ENCODE measurements at regions not wholly inside any gene's neighbourhood (a gene's known extent, or its start where the extent isn't known, plus 50 kb on each side); places are given as distances from the start of the nearest gene placed in this dataset.

DNA sequence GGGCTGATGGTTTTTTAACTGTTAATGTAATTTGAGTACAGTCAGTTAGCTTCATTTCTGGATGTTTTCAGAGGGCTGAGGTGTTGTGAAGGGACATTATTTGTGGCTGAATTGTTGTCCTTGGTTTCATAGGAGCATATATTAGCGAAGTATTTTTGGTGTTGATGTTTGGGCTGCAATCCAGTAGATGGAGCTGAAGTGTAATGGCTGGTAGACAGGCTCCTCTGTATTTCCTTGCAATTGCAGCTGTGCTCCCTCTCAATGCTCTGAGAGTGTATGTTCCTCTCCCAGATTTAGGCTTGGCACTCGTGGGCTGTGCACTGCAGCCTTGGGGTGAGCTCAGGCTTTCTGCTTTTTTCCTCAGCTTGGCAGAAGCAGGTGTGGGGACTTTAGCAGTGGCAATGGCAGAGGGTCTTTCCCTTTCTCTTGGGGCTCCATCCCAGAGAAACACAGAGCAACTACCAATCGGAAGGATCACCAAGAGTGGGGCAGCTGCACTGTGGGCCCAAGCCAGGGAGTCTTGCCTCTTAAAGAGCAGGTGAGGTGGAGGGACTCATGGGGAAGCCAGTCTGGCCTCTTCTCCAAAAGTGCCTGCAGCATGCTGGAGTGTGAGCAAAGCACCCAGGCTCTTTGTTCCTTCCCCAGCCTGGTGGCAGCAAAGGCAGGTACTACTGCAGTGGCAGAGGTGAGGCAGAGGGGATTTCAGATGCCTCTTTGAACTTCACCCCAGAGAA is 544.4 kb downstream of the SH2D4B start:
- Mint-ChIP-seq H3K27me3 (ENCODE audit: low read depth in 3 of 3) (peaks cover 0 to 2% (median 1%) of the 10 kb centered on the region in 3 donors), H3K4me1 (no peaks in the 10 kb centered on the region), H3K9me3 (peaks cover 0 to 5% (median 0%) of the 10 kb centered on the region in 7 donors), H3K36me3 (no peaks in the 10 kb centered on the region), H3K4me3 (no peak overlapping the region), H3K27ac (no peak overlapping the region)
- Histone ChIP-seq H3K9ac (ENCODE audit: insufficient read depth, low read length, poor library complexity, severe bottlenecking) (no peak overlapping the region), H2AFZ (ENCODE audit: insufficient read depth, low read depth, low read length, poor library complexity, severe bottlenecking) (no peak overlapping the region), H3K79me2 (ENCODE audit: insufficient read depth, low read length) (no peaks in the 10 kb centered on the region), H3K4me2 (replicated peaks; ENCODE audit: extremely low read depth, low read length, poor library complexity, severe bottlenecking) (no peak overlapping the region), H3K9me3 (replicated peaks in 1 of 2; ENCODE audit: control insufficient read depth in 1 of 2, insufficient read depth in 1 of 2, low read length in 2 of 2) (no peaks in the 10 kb centered on the region), H4K20me1 (ENCODE audit: insufficient read depth, low read length) (no peaks in the 10 kb centered on the region), H3K36me3 (replicated peaks in 1 of 2; ENCODE audit: control insufficient read depth in 1 of 2, insufficient read depth in 2 of 2, low read length in 2 of 2) (no peaks in the 10 kb centered on the region), H3K27ac (ENCODE audit: low read depth in 1 of 2, low read length in 2 of 2) (no peak overlapping the region), H3K4me3 (replicated peaks in 1 of 3; ENCODE audit: low read depth in 2 of 3, low read length in 3 of 3) (no peak overlapping the region), H3K4me1 (ENCODE audit: control insufficient read depth in 1 of 2, insufficient read depth in 2 of 2, low read length in 2 of 2) (no peaks in the 10 kb centered on the region), H3K27me3 (ENCODE audit: control insufficient read depth in 2 of 2, insufficient read depth in 2 of 2, low read length in 2 of 2) (no peaks in the 10 kb centered on the region)
- TF ChIP-seq, protein P1, sequence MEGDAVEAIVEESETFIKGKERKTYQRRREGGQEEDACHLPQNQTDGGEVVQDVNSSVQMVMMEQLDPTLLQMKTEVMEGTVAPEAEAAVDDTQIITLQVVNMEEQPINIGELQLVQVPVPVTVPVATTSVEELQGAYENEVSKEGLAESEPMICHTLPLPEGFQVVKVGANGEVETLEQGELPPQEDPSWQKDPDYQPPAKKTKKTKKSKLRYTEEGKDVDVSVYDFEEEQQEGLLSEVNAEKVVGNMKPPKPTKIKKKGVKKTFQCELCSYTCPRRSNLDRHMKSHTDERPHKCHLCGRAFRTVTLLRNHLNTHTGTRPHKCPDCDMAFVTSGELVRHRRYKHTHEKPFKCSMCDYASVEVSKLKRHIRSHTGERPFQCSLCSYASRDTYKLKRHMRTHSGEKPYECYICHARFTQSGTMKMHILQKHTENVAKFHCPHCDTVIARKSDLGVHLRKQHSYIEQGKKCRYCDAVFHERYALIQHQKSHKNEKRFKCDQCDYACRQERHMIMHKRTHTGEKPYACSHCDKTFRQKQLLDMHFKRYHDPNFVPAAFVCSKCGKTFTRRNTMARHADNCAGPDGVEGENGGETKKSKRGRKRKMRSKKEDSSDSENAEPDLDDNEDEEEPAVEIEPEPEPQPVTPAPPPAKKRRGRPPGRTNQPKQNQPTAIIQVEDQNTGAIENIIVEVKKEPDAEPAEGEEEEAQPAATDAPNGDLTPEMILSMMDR (IDR thresholded peaks at IDR 0.05): no peak
- WGBS (ENCODE audit: insufficient coverage): 96% methylated on average over 3 of the region's 3 CpGs
- intact Hi-C loops (cut with micrococcal nuclease): no loop called here
- no peak for DNase-seq

DNA sequence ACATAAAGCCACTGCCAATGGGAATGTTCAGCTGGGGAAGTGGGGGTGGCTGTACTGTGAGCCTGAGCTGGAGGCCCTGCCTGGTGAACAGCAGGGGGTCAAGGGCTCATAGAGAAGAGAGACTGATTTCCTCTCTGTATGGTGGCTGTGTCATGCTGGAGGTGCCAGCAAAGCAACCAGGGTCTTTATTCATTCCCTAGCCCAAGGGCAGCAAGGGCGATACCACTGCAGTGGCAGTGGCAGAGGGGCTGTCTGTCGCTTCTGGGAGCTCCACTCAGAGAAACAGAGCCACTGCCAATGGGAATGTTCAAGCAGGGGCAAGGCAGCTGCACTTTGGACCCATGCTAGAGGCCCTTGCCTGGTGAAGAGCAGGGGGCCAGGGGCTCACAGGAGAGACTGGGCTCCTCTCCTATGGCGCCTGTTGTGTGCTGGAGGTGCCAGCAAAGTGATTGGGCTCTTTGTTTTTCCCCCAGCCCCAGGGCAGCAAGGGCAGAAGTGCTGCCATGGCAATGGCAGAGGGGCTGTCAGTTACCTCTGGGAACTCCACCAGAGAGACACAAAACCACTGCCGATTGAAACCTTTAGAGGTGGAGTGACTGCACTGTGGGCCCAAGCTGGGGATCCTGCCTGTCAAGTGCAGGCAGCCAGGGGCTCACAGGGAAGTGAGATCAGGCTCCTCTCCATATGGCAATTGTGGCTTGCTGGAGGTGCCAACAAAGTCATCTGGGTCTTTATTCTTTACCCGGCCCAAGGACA is 545.1 kb downstream of the SH2D4B start:
- Histone ChIP-seq H3K4me1 (ENCODE audit: control insufficient read depth in 1 of 2, insufficient read depth in 2 of 2, low read length in 2 of 2) (no peaks in the 10 kb centered on the region), H4K20me1 (ENCODE audit: insufficient read depth, low read length) (no peaks in the 10 kb centered on the region), H3K27me3 (ENCODE audit: control insufficient read depth in 2 of 2, insufficient read depth in 2 of 2, low read length in 2 of 2) (no peaks in the 10 kb centered on the region), H3K79me2 (ENCODE audit: insufficient read depth, low read length) (no peaks in the 10 kb centered on the region), H2AFZ (ENCODE audit: insufficient read depth, low read depth, low read length, poor library complexity, severe bottlenecking) (no peak overlapping the region), H3K4me3 (replicated peaks in 1 of 3; ENCODE audit: low read depth in 2 of 3, low read length in 3 of 3) (no peak overlapping the region), H3K9me3 (replicated peaks in 1 of 2; ENCODE audit: control insufficient read depth in 1 of 2, insufficient read depth in 1 of 2, low read length in 2 of 2) (no peaks in the 10 kb centered on the region), H3K36me3 (replicated peaks in 1 of 2; ENCODE audit: control insufficient read depth in 1 of 2, insufficient read depth in 2 of 2, low read length in 2 of 2) (no peaks in the 10 kb centered on the region), H3K4me2 (replicated peaks; ENCODE audit: extremely low read depth, low read length, poor library complexity, severe bottlenecking) (no peak overlapping the region), H3K27ac (ENCODE audit: low read depth in 1 of 2, low read length in 2 of 2) (no peak overlapping the region), H3K9ac (ENCODE audit: insufficient read depth, low read length, poor library complexity, severe bottlenecking) (no peak overlapping the region)
- Mint-ChIP-seq H3K9me3 (peaks cover 0 to 5% (median 0%) of the 10 kb centered on the region in 7 donors), H3K4me1 (no peaks in the 10 kb centered on the region), H3K27me3 (ENCODE audit: low read depth in 3 of 3) (peaks cover 0 to 2% (median 1%) of the 10 kb centered on the region in 3 donors), H3K4me3 (no peak overlapping the region), H3K36me3 (no peaks in the 10 kb centered on the region), H3K27ac (no peak overlapping the region)
- TF ChIP-seq, protein P1 (IDR thresholded peaks at IDR 0.05): no peak
- 80% methylated on average over 4 of the region's 5 CpGs for WGBS (ENCODE audit: insufficient coverage)
- intact Hi-C loops (cut with micrococcal nuclease): no loop called here
- DNase-seq: no peak
